Karpas-422 (cell line): ENCODE measurements at regions not wholly inside any gene's neighbourhood (a gene's known extent, or its start where the extent isn't known, plus 50 kb on each side); places are given as distances from the start of the nearest gene placed in this dataset.
"Not testable (repeated sequence)": the region's sequence is repeated elsewhere in the genome, so short reads cannot be mapped to it uniquely, and the experiment has no call there.

ENCODE experiments used
- DNase-seq: peaks from one replicate; pipeline ENCODE4 v3.0.0-alpha.2; 2015
- H2AFZ ChIP-seq: fragments of 200-600 bp; sonication (generic); 2 replicates; pipeline ENCODE4 v1.6.1; 2014; ENCODE audit warnings: antibody characterized with exemption, low read length, mixed read lengths
- H3K27ac ChIP-seq: fragments of 200-600 bp; sonication (generic); 2 replicates; pipeline ENCODE4 v1.5.1; 2014; ENCODE audit warnings: mild to moderate bottlenecking, low read length, moderate library complexity
- H3K27me3 ChIP-seq: fragments of 200-600 bp; sonication (generic); 2 replicates; pipeline ENCODE4 v1.6.1; 2014; ENCODE audit warnings: low read length, mixed read lengths
- H3K36me3 ChIP-seq: fragments of 200-600 bp; sonication (generic); 2 replicates; pipeline ENCODE4 v1.6.1; 2014; ENCODE audit warnings: low read length, mixed read lengths; ENCODE audit not compliant: insufficient read depth
- H3K4me1 ChIP-seq: fragments of 200-600 bp; sonication (generic); 2 replicates; pipeline ENCODE4 v1.6.1; 2014; ENCODE audit warnings: mild to moderate bottlenecking, low read length, mixed read lengths
- H3K4me2 ChIP-seq: fragments of 200-600 bp; sonication (generic); 2 replicates; pipeline ENCODE4 v1.6.1; 2014; ENCODE audit warnings: low read length, low read depth, mild to moderate bottlenecking; ENCODE audit not compliant: poor library complexity, severe bottlenecking
- H3K4me3 ChIP-seq: fragments of 200-600 bp; sonication (generic); 2 replicates; pipeline ENCODE4 v1.5.1; 2014; ENCODE audit warnings: mild to moderate bottlenecking, antibody characterized with exemption, low read length, mixed read lengths
- H3K79me2 ChIP-seq: fragments of 200-600 bp; sonication (generic); 2 replicates; pipeline ENCODE4 v1.6.1; 2014; ENCODE audit warnings: mild to moderate bottlenecking, low read length, mixed read lengths
- H3K9ac ChIP-seq: fragments of 200-600 bp; sonication (generic); 2 replicates; pipeline ENCODE4 v1.6.0; 2014; ENCODE audit warnings: low read length
- H3K9me2 ChIP-seq: fragments of 200-600 bp; sonication (generic), shearing (Covaris generic); replicated peaks from 2 replicates; pipeline ENCODE4 v1.6.0; 2014; ENCODE audit warnings: mild to moderate bottlenecking, low read length, moderate library complexity; ENCODE audit not compliant: insufficient read depth
- H3K9me3 ChIP-seq: fragments of 300-700, 200-600 bp; sonication (generic); 2 replicates; pipeline ENCODE4 v1.6.1; 2014; ENCODE audit warnings: low read length, mixed read lengths
- H4K20me1 ChIP-seq: fragments of 200-600 bp; sonication (generic); 2 replicates; pipeline ENCODE4 v1.6.1; 2014; ENCODE audit warnings: mild to moderate bottlenecking, antibody characterized with exemption, low read length, low read depth; ENCODE audit not compliant: insufficient read depth

GRCh38 chr12:107864727-107865126 lies 90.2 kb downstream of the ASCL4 start:
- H3K27me3 ChIP-seq, H4K20me1 ChIP-seq, H3K4me3 ChIP-seq, H2AFZ ChIP-seq, H3K9me3 ChIP-seq, H3K79me2 ChIP-seq, H3K4me1 ChIP-seq, H3K9ac ChIP-seq, H3K9me2 ChIP-seq, H3K27ac ChIP-seq, H3K36me3 ChIP-seq, H3K4me2 ChIP-seq, DNase-seq: not testable (repeated sequence)

GRCh38 chr12:107873223-107873622 lies 98.7 kb downstream of the ASCL4 start:
- H3K4me1 ChIP-seq: no peaks in the 10 kb centered on the region
- H3K36me3 ChIP-seq: no peaks in the 10 kb centered on the region
- H4K20me1 ChIP-seq: no peaks in the 10 kb centered on the region
- H3K27me3 ChIP-seq: no peaks in the 10 kb centered on the region
- no peak overlapping the region for H3K4me2 ChIP-seq
- no peaks in the 10 kb centered on the region for H3K9me3 ChIP-seq
- H3K79me2 ChIP-seq: no peaks in the 10 kb centered on the region
- no peak for DNase-seq
- H3K4me3 ChIP-seq: no peak overlapping the region
- no peak overlapping the region for H3K27ac ChIP-seq
- H2AFZ ChIP-seq: no peak overlapping the region
- H3K9ac ChIP-seq: no peak overlapping the region
- H3K9me2 ChIP-seq: no peaks in the 10 kb centered on the region

- H3K4me2 ChIP-seq: no peak overlapping the region
- no peaks in the 10 kb centered on the region for H3K79me2 ChIP-seq
- no peak for DNase-seq
- H3K4me3 ChIP-seq: no peak overlapping the region
- H4K20me1 ChIP-seq: no peaks in the 10 kb centered on the region
- no peak overlapping the region for H3K27ac ChIP-seq
- no peak overlapping the region for H2AFZ ChIP-seq
- H3K27me3 ChIP-seq: no peaks in the 10 kb centered on the region
- no peaks in the 10 kb centered on the region for H3K36me3 ChIP-seq
- no peak overlapping the region for H3K9ac ChIP-seq
- H3K4me1 ChIP-seq: no peaks in the 10 kb centered on the region
- H3K9me3 ChIP-seq: no peaks in the 10 kb centered on the region
- no peaks in the 10 kb centered on the region for H3K9me2 ChIP-seq
Measured at GRCh38 chr12:107875786-107876185, 101.3 kb downstream of the ASCL4 start.

- no peak overlapping the region for H3K4me3 ChIP-seq
- H2AFZ ChIP-seq: no peak overlapping the region
- H3K9me3 ChIP-seq: no peaks in the 10 kb centered on the region
- H3K4me1 ChIP-seq: no peaks in the 10 kb centered on the region
- no peaks in the 10 kb centered on the region for H4K20me1 ChIP-seq
- no peak overlapping the region for H3K4me2 ChIP-seq
- H3K9me2 ChIP-seq: no peaks in the 10 kb centered on the region
- peak; percentile 82 for DNase-seq
- H3K79me2 ChIP-seq: no peaks in the 10 kb centered on the region
- H3K9ac ChIP-seq: no peak overlapping the region
- no peaks in the 10 kb centered on the region for H3K36me3 ChIP-seq
- no peak overlapping the region for H3K27ac ChIP-seq
- H3K27me3 ChIP-seq: no peaks in the 10 kb centered on the region
Measured at GRCh38 chr12:107884769-107885694, 110.5 kb downstream of the ASCL4 start.

- H3K4me2 ChIP-seq: no peak overlapping the region
- no peaks in the 10 kb centered on the region for H3K9me3 ChIP-seq
- DNase-seq: no peak
- H3K4me3 ChIP-seq: no peak overlapping the region
- no peak overlapping the region for H2AFZ ChIP-seq
- H3K4me1 ChIP-seq: no peaks in the 10 kb centered on the region
- no peak overlapping the region for H3K27ac ChIP-seq
- no peaks in the 10 kb centered on the region for H3K79me2 ChIP-seq
- no peaks in the 10 kb centered on the region for H3K27me3 ChIP-seq
- H4K20me1 ChIP-seq: no peaks in the 10 kb centered on the region
- H3K9me2 ChIP-seq: no peaks in the 10 kb centered on the region
- no peak overlapping the region for H3K9ac ChIP-seq
- no peaks in the 10 kb centered on the region for H3K36me3 ChIP-seq
Measured at GRCh38 chr12:107888789-107889188, 114.3 kb downstream of the ASCL4 start.

GRCh38 chr12:107891967-107892366 lies 117.5 kb downstream of the ASCL4 start:
- Histone ChIP-seq H3K9me2 (no peaks in the 10 kb centered on the region), H3K79me2 (no peaks in the 10 kb centered on the region), H3K4me1 (no peaks in the 10 kb centered on the region)

GRCh38 chr12:107894589-107894988 lies 120.1 kb downstream of the ASCL4 start:
- H3K4me3 ChIP-seq: no peak overlapping the region
- H3K27ac ChIP-seq: no peak overlapping the region
- H3K9me2 ChIP-seq: no peaks in the 10 kb centered on the region
- H3K4me2 ChIP-seq: no peak overlapping the region
- no peaks in the 10 kb centered on the region for H3K4me1 ChIP-seq
- no peaks in the 10 kb centered on the region for H3K36me3 ChIP-seq
- no peaks in the 10 kb centered on the region for H3K9me3 ChIP-seq
- no peaks in the 10 kb centered on the region for H4K20me1 ChIP-seq
- no peaks in the 10 kb centered on the region for H3K27me3 ChIP-seq
- H3K79me2 ChIP-seq: no peaks in the 10 kb centered on the region
- no peak for DNase-seq
- no peak overlapping the region for H2AFZ ChIP-seq
- no peak overlapping the region for H3K9ac ChIP-seq

More at GRCh38 chr12:107891967-107892366, 117.5 kb downstream of the ASCL4 start:
- Histone ChIP-seq H2AFZ (no peak overlapping the region), H3K9me3 (no peaks in the 10 kb centered on the region), H4K20me1 (no peaks in the 10 kb centered on the region), H3K36me3 (no peaks in the 10 kb centered on the region), H3K27ac (no peak overlapping the region), H3K4me2 (no peak overlapping the region), H3K4me3 (no peak overlapping the region), H3K27me3 (no peaks in the 10 kb centered on the region), H3K9ac (no peak overlapping the region)
- peak; percentile 77 for DNase-seq

GRCh38 chr12:107895966-107896365 lies 121.5 kb downstream of the ASCL4 start:
- H3K27ac ChIP-seq: no peak overlapping the region
- no peak overlapping the region for H2AFZ ChIP-seq
- H3K27me3 ChIP-seq: no peaks in the 10 kb centered on the region
- no peaks in the 10 kb centered on the region for H4K20me1 ChIP-seq
- DNase-seq: no peak
- H3K4me1 ChIP-seq: no peaks in the 10 kb centered on the region
- no peaks in the 10 kb centered on the region for H3K9me2 ChIP-seq
- no peak overlapping the region for H3K4me2 ChIP-seq
- H3K9ac ChIP-seq: no peak overlapping the region
- H3K9me3 ChIP-seq: no peaks in the 10 kb centered on the region
- H3K4me3 ChIP-seq: no peak overlapping the region
- no peaks in the 10 kb centered on the region for H3K79me2 ChIP-seq
- no peaks in the 10 kb centered on the region for H3K36me3 ChIP-seq
